ENCODE measurements at regions not wholly inside any gene's neighbourhood (a gene's known extent, or its start where the extent isn't known, plus 50 kb on each side); places are given as distances from the start of the nearest gene placed in this dataset.

GRCh38 chr3:176321099-176321498 lies 876.2 kb downstream of the TBL1XR1 start:
- TF ChIP-seq CTCF (conservative IDR thresholded peaks at IDR 0.05), result no peak
- Mint-ChIP-seq H3K4me1 (no peaks in the 10 kb centered on the region), H3K27ac (ENCODE audit: unreplicated experiment) (no peak overlapping the region), H3K27me3 (ENCODE audit: low read depth) (peaks cover 16% of the 10 kb centered on the region), H3K4me3 (no peak overlapping the region), H3K36me3 (ENCODE audit: low read depth) (peaks cover 6% of the 10 kb centered on the region), H3K9me3 (peaks cover 8% of the 10 kb centered on the region)
- no peak for DNase-seq (ENCODE audit: low read depth, low spot score)

- Mint-ChIP-seq H3K27me3 (ENCODE audit: low read depth) (no peaks in the 10 kb centered on the region), H3K4me3 (no peak overlapping the region), H3K27ac (ENCODE audit: unreplicated experiment) (no peak overlapping the region), H3K9me3 (peaks cover 6% of the 10 kb centered on the region), H3K4me1 (no peaks in the 10 kb centered on the region), H3K36me3 (ENCODE audit: low read depth) (no peaks in the 10 kb centered on the region)
- no peak for DNase-seq (ENCODE audit: low read depth, low spot score)
- TF ChIP-seq CTCF (conservative IDR thresholded peaks at IDR 0.05), result no peak
These were observed 883.9 kb downstream of the TBL1XR1 start for GRCh38 chr3:176313426-176313825.

GRCh38 chr3:176310641-176311040 lies 886.6 kb downstream of the TBL1XR1 start:
- Mint-ChIP-seq H3K4me3 (no peak overlapping the region), H3K27ac (ENCODE audit: unreplicated experiment) (no peak overlapping the region), H3K9me3 (peaks cover 4% of the 10 kb centered on the region), H3K36me3 (ENCODE audit: low read depth) (no peaks in the 10 kb centered on the region), H3K27me3 (ENCODE audit: low read depth) (no peaks in the 10 kb centered on the region), H3K4me1 (no peaks in the 10 kb centered on the region)
- DNase-seq (ENCODE audit: low read depth, low spot score), result no peak
- no peak for TF ChIP-seq CTCF (conservative IDR thresholded peaks at IDR 0.05)

- no peaks in the 10 kb centered on the region for H3K9me3 Mint-ChIP-seq
- no peaks in the 10 kb centered on the region for H3K36me3 Mint-ChIP-seq (ENCODE audit: low read depth)
- no peaks in the 10 kb centered on the region for H3K27me3 Mint-ChIP-seq (ENCODE audit: low read depth)
- H3K27ac Mint-ChIP-seq (ENCODE audit: unreplicated experiment), result no peak overlapping the region
- DNase-seq (ENCODE audit: low read depth, low spot score), result no peak
- TF ChIP-seq CTCF (conservative IDR thresholded peaks at IDR 0.05), result no peak
- no peak overlapping the region for H3K4me3 Mint-ChIP-seq
- H3K4me1 Mint-ChIP-seq, result peaks cover 7% of the 10 kb centered on the region
These were observed 895.0 kb downstream of the TBL1XR1 start for GRCh38 chr3:176302271-176302670.

- Mint-ChIP-seq H3K27me3 (ENCODE audit: low read depth) (no peaks in the 10 kb centered on the region), H3K27ac (ENCODE audit: unreplicated experiment) (no peak overlapping the region), H3K9me3 (peaks cover 13% of the 10 kb centered on the region), H3K36me3 (ENCODE audit: low read depth) (peaks cover 2% of the 10 kb centered on the region), H3K4me1 (peaks cover 7% of the 10 kb centered on the region), H3K4me3 (no peak overlapping the region)
- DNase-seq (ENCODE audit: low read depth, low spot score), result no peak
- TF ChIP-seq CTCF (conservative IDR thresholded peaks at IDR 0.05), result no peak
These were observed 901.1 kb downstream of the TBL1XR1 start for GRCh38 chr3:176296066-176296597.

GRCh38 chr3:176293276-176293675 lies 904.0 kb downstream of the TBL1XR1 start:
- peaks cover 2% of the 10 kb centered on the region for H3K36me3 Mint-ChIP-seq (ENCODE audit: low read depth)
- no peak overlapping the region for H3K4me3 Mint-ChIP-seq
- no peak for DNase-seq (ENCODE audit: low read depth, low spot score)
- no peaks in the 10 kb centered on the region for H3K4me1 Mint-ChIP-seq
- H3K27me3 Mint-ChIP-seq (ENCODE audit: low read depth), result no peaks in the 10 kb centered on the region
- TF ChIP-seq CTCF (conservative IDR thresholded peaks at IDR 0.05), result no peak
- H3K27ac Mint-ChIP-seq (ENCODE audit: unreplicated experiment), result no peak overlapping the region
- H3K9me3 Mint-ChIP-seq, result peaks cover 13% of the 10 kb centered on the region

Data from neural crest cell (in vitro differentiated cells).